ENCODE measurements at regions not wholly inside any gene's neighbourhood (a gene's known extent, or its start where the extent isn't known, plus 50 kb on each side); places are given as distances from the start of the nearest gene placed in this dataset.
"Not testable (repeated sequence)": the region's sequence is repeated elsewhere in the genome, so short reads cannot be mapped to it uniquely, and the experiment has no call there.

GRCh38 chr20:47974234-47974878, 189.1 kb upstream of the SULF2 start:
- Histone ChIP-seq H3K27me3 (no peaks in the 10 kb centered on the region), H4K20me1 (no peaks in the 10 kb centered on the region), H3K4me3 (no peak overlapping the region), H3K27ac (no peak overlapping the region), H3K9me3 (no peaks in the 10 kb centered on the region), H3K4me2 (peak overlapping the region; percentile 36; the same call in 1 of the 2 replicates), H3K36me3 (no peaks in the 10 kb centered on the region), H3K4me1 (peaks cover 46% of the 10 kb centered on the region), H3K9ac (no peak overlapping the region)
- no peak for TF ChIP-seq Cebpa-rat (IDR thresholded peaks at IDR 0.05)

GRCh38 chr20:47973519-47974233, 188.4 kb upstream of the SULF2 start:
- no peaks in the 10 kb centered on the region for H4K20me1 ChIP-seq
- no peak overlapping the region for H3K9ac ChIP-seq
- H3K4me1 ChIP-seq, result peaks cover 46% of the 10 kb centered on the region
- H3K4me2 ChIP-seq, result no peak overlapping the region
- no peaks in the 10 kb centered on the region for H3K9me3 ChIP-seq
- no peak overlapping the region for H3K4me3 ChIP-seq
- H3K36me3 ChIP-seq, result no peaks in the 10 kb centered on the region
- TF ChIP-seq Cebpa-rat (IDR thresholded peaks at IDR 0.05), result no peak
- H3K27ac ChIP-seq, result no peak overlapping the region
- H3K27me3 ChIP-seq, result no peaks in the 10 kb centered on the region

- no peaks in the 10 kb centered on the region for H4K20me1 ChIP-seq
- H3K27me3 ChIP-seq, result no peaks in the 10 kb centered on the region
- H3K27ac ChIP-seq, result no peak overlapping the region
- no peak overlapping the region for H3K4me2 ChIP-seq
- no peaks in the 10 kb centered on the region for H3K9me3 ChIP-seq
- H3K9ac ChIP-seq, result no peak overlapping the region
- peaks cover 44% of the 10 kb centered on the region for H3K4me1 ChIP-seq
- no peaks in the 10 kb centered on the region for H3K36me3 ChIP-seq
- H3K4me3 ChIP-seq, result no peak overlapping the region
- TF ChIP-seq Cebpa-rat (IDR thresholded peaks at IDR 0.05), result no peak
Measured at GRCh38 chr20:47972916-47973309, 187.6 kb upstream of the SULF2 start.

- H3K36me3 ChIP-seq, H3K27me3 ChIP-seq, H4K20me1 ChIP-seq, H3K9me3 ChIP-seq, H3K27ac ChIP-seq, H3K9ac ChIP-seq, H3K4me3 ChIP-seq: not testable (repeated sequence)
- Histone ChIP-seq H3K4me2 (0 out of 2 replicates have a peak overlapping the region, but pooled peaks have one; percentile 17), H3K4me1 (peaks cover 39% of the 10 kb centered on the region)
Measured at GRCh38 chr20:47972297-47972915, 187.1 kb upstream of the SULF2 start.

GRCh38 chr20:47971058-47971791, 185.9 kb upstream of the SULF2 start:
- TF ChIP-seq Cebpa-rat (IDR thresholded peaks at IDR 0.05), result no peak
- no peak overlapping the region for H3K4me3 ChIP-seq
- H3K9ac ChIP-seq, result no peak overlapping the region
- peaks cover 27% of the 10 kb centered on the region for H3K4me1 ChIP-seq
- H3K27ac ChIP-seq, result no peak overlapping the region
- no peaks in the 10 kb centered on the region for H3K27me3 ChIP-seq
- H4K20me1 ChIP-seq, result no peaks in the 10 kb centered on the region
- no peaks in the 10 kb centered on the region for H3K36me3 ChIP-seq
- no peak overlapping the region for H3K4me2 ChIP-seq
- no peaks in the 10 kb centered on the region for H3K9me3 ChIP-seq

- Histone ChIP-seq H3K27ac (no peak overlapping the region), H3K27me3 (no peaks in the 10 kb centered on the region), H3K9me3 (no peaks in the 10 kb centered on the region), H4K20me1 (no peaks in the 10 kb centered on the region), H3K9ac (no peak overlapping the region), H3K4me3 (no peak overlapping the region), H3K36me3 (no peaks in the 10 kb centered on the region), H3K4me2 (peak overlapping the region; percentile 29; the same call in 1 of the 2 replicates), H3K4me1 (peaks cover 19% of the 10 kb centered on the region)
- no peak for TF ChIP-seq Cebpa-rat (IDR thresholded peaks at IDR 0.05)
Measured at GRCh38 chr20:47970282-47970903, 185.1 kb upstream of the SULF2 start.

- Histone ChIP-seq H3K9ac (no peak overlapping the region), H4K20me1 (no peaks in the 10 kb centered on the region), H3K27ac (no peak overlapping the region), H3K27me3 (no peaks in the 10 kb centered on the region), H3K36me3 (no peaks in the 10 kb centered on the region), H3K9me3 (no peaks in the 10 kb centered on the region), H3K4me2 (no peak overlapping the region), H3K4me3 (no peak overlapping the region), H3K4me1 (peaks cover 11% of the 10 kb centered on the region)
- TF ChIP-seq Cebpa-rat (IDR thresholded peaks at IDR 0.05), result no peak
Measured at GRCh38 chr20:47969426-47969825, 184.1 kb upstream of the SULF2 start.

GRCh38 chr20:47968541-47969310, 183.4 kb upstream of the SULF2 start:
- no peak overlapping the region for H3K27ac ChIP-seq
- H3K36me3 ChIP-seq, result no peaks in the 10 kb centered on the region
- H3K4me3 ChIP-seq, result no peak overlapping the region
- H3K4me1 ChIP-seq, result peaks cover 11% of the 10 kb centered on the region
- H4K20me1 ChIP-seq, result no peaks in the 10 kb centered on the region
- H3K27me3 ChIP-seq, result no peaks in the 10 kb centered on the region
- H3K9me3 ChIP-seq, result no peaks in the 10 kb centered on the region
- no peak for TF ChIP-seq Cebpa-rat (IDR thresholded peaks at IDR 0.05)
- no peak overlapping the region for H3K9ac ChIP-seq
- no peak overlapping the region for H3K4me2 ChIP-seq

GRCh38 chr20:47964149-47964548, 178.9 kb upstream of the SULF2 start:
- Histone ChIP-seq H4K20me1 (no peaks in the 10 kb centered on the region), H3K4me2 (no peak overlapping the region), H3K36me3 (no peaks in the 10 kb centered on the region), H3K27me3 (no peaks in the 10 kb centered on the region), H3K9ac (no peak overlapping the region), H3K9me3 (no peaks in the 10 kb centered on the region), H3K4me1 (peaks cover 8% of the 10 kb centered on the region; the same call in 1 of the 2 replicates), H3K4me3 (no peak overlapping the region), H3K27ac (no peak overlapping the region)
- TF ChIP-seq Cebpa-rat (IDR thresholded peaks at IDR 0.05), result no peak

All from BLaER1 (cell line).